HG02623 (cell line): ENCODE measurements at regions not wholly inside any gene's neighbourhood (a gene's known extent, or its start where the extent isn't known, plus 50 kb on each side); places are given as distances from the start of the nearest gene placed in this dataset.

Experiments
- ATAC-seq: cut with Tn5 transposase; IDR thresholded peaks from one replicate; pipeline ENCODE4 v1.9.1; 2021; ENCODE audit warnings: moderate library complexity; ENCODE audit not compliant: unreplicated experiment

GRCh38 chr2:191604154-191604553, 73.8 kb upstream of the NABP1 start:
- ATAC-seq: no peak

- no peak for ATAC-seq
Measured at GRCh38 chr2:191607096-191607495, 70.8 kb upstream of the NABP1 start.

GRCh38 chr2:191610756-191611155, 67.2 kb upstream of the NABP1 start:
- ATAC-seq: no peak

- peak; percentile 97 for ATAC-seq
Measured at GRCh38 chr2:191611614-191612013, 66.3 kb upstream of the NABP1 start.

GRCh38 chr2:191612496-191612895, 65.4 kb upstream of the NABP1 start:
- no peak for ATAC-seq

- no peak for ATAC-seq
Measured at GRCh38 chr2:191614759-191615158, 63.2 kb upstream of the NABP1 start.

GRCh38 chr2:191615596-191615995, 62.3 kb upstream of the NABP1 start:
- no peak for ATAC-seq

DNA sequence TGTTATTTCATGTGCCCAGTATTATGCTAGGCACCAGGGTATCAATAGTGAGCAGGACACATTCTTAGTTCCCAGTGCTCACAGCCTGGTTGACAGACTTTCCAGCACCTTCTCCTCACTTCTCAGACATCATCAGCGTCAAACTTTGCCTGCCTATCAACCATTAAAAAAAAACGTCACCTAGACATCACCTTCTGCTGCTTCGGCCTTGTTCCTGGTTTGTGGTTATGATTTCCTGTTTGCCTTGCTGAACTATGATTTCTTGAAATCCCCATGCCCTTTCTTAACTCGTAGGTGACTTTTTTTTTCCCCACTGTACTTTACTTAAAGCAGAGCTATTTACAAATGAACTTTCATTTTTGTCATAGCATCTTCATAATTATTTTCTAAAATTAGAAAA, 60.4 kb upstream of the NABP1 start:
- ATAC-seq: peak; percentile 84

- no peak for ATAC-seq
Measured at GRCh38 chr2:191618046-191618780, 59.7 kb upstream of the NABP1 start.

GRCh38 chr2:191618786-191619185, 59.1 kb upstream of the NABP1 start:
- no peak for ATAC-seq

GRCh38 chr2:191620144-191620543, 57.8 kb upstream of the NABP1 start:
- ATAC-seq: no peak

DNA sequence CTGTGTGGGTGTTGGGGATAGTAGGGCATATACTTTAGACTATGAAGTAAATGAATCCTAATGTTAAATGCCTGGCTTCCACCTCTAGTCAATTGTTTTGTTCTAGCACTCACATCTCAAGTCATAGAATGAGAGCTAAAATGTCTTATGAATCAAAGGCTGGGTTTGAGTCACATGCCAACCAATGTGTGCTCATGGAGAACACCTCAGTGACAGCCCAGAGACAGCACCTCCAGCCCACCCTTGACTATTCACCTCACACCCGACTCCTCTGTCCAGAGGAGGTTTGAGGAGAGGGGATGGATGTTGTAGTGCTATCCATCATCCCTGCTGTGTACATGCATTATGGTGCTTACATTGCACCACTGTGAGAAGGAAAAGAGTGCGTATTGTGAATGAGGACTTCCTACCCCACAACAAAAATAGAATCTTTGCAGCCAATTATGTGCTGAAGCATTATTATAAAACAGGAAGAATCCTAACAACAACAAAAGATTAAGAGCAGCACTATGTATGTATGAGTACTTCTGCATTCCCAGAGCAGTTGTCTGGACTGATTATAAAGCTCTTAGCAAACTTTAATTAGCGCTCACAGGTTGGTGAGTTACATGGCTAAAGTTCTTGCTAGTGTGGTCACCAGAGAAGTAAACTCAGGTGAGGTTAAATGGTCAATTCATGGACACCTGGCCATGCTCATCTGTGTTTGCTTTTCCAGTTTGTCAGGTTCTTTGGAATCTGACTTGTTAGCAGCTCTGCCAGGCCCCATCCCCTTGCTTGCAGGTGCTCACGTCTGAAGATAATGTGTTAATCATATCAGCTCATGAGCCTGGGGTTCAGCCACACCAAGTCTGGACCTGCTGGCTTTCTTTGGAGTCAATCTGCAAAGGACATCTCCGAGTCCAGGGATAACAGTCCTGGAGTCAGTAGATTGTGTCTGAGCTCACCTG, 55.3 kb upstream of the NABP1 start:
- no peak for ATAC-seq

DNA sequence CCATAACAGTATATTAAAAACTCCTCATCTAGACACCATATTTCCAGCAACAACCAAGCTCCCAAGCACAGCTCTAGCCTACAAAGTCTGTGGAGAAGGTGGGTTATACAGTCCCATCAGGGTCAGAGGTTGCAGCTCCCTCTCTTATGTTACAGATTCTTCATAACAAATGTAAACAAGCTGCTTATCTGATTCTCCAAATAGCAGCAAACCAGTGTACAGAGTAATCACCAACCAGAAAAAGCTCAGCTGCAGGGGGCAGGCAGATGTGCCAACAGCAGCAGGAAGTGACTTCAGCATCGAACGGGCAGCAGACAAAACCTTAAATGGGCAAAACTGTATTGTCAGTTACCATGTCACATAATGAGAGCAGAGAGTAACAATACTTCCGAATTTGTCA, 52.9 kb upstream of the NABP1 start:
- ATAC-seq: no peak

DNA sequence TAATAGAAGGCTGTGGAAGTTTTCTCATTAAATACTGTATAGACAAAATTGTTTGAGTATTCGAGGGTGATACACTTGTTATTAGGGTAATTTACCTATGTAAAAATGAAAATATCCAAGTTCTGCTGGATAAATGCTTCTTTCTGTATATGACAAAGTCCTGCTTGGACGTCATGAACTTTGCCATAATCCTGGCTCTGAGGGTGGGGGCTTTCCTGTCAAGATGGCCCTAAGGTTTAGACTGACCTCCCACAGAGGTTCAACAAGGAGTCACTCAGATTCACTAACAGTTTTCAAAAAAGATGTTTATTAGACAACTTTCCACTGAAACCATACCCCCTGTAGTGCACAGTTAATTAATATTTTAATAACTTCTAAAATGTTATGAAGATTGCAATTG, 52.5 kb upstream of the NABP1 start:
- ATAC-seq: no peak

- ATAC-seq: no peak
Measured at GRCh38 chr2:191626497-191627151, 51.3 kb upstream of the NABP1 start.

DNA sequence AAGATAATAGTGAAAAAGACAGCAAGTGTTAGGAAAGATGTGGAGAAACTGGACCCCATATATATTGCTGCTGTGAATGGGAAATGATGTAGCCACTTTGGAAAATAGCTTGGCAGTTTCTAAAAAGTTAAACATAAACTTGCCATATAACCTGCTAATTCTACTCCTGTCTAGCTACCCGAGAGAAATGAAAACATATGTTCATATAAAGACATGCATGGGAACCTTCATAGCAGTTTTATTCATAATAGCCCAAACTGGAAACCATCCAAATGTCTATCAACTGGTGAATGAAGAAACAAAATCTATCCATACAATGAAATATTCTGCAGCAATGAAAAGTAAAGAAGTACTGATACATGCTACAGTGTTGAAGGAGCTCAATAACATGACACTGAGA, 50.4 kb upstream of the NABP1 start:
- no peak for ATAC-seq
